GM23338 (cell line): ENCODE measurements at regions not wholly inside any gene's neighbourhood (a gene's known extent, or its start where the extent isn't known, plus 50 kb on each side); places are given as distances from the start of the nearest gene placed in this dataset.

Source experiments
- ATAC-seq: fragments of 200-7000 bp; cut with Tn5 transposase; 3 replicates; pipeline ENCODE4 v1.9.1; 2020
- DNase-seq: peaks from one replicate; pipeline ENCODE4 v3.0.0-alpha.2; 2015; ENCODE audit warnings: low spot score
- H2AFZ ChIP-seq: fragments of 200-600 bp; sonication (generic); 2 replicates; pipeline ENCODE4 v1.8.0; 2016; ENCODE audit warnings: antibody characterized with exemption, mild to moderate bottlenecking, moderate library complexity
- H3F3A ChIP-seq: fragments of 200-600 bp; sonication (generic); replicated peaks from 2 replicates; pipeline ENCODE4 v1.8.0; 2017; ENCODE audit warnings: antibody characterized with exemption, mixed run types, low read depth
- H3K27ac ChIP-seq: fragments of 200-600 bp; sonication (generic); 2 replicates; pipeline ENCODE4 v1.6.1; 2016; ENCODE audit warnings: low read depth
- H3K27me3 ChIP-seq: fragments of 200-600 bp; sonication (generic); 2 replicates; pipeline ENCODE4 v1.8.0; 2016; ENCODE audit warnings: mild to moderate bottlenecking, mixed run types, moderate library complexity; ENCODE audit not compliant: insufficient read depth
- H3K36me3 ChIP-seq: fragments of 200-600 bp; sonication (generic); 2 replicates; pipeline ENCODE4 v1.8.0; 2016; ENCODE audit warnings: mild to moderate bottlenecking; ENCODE audit not compliant: insufficient read depth
- H3K4me1 ChIP-seq: fragments of 200-600 bp; sonication (generic); 2 replicates; pipeline ENCODE4 v1.8.0; 2016; ENCODE audit warnings: mild to moderate bottlenecking, moderate library complexity; ENCODE audit not compliant: insufficient read depth
- H3K4me2 ChIP-seq: fragments of 200-600 bp; sonication (generic); 2 replicates; pipeline ENCODE4 v1.7.1; 2017; ENCODE audit warnings: mixed run types
- H3K4me3 ChIP-seq: fragments of 200-600 bp; sonication (generic); 2 replicates; pipeline ENCODE4 v1.6.1; 2016; ENCODE audit warnings: mixed run types
- H3K79me2 ChIP-seq: fragments of 200-600 bp; sonication (generic); replicated peaks from 2 replicates; pipeline ENCODE4 v1.8.0; 2017; ENCODE audit warnings: mild to moderate bottlenecking; ENCODE audit not compliant: insufficient read depth
- H3K9me2 ChIP-seq: fragments of 200-600 bp; sonication (generic); 2 replicates; pipeline ENCODE4 v1.8.0; 2017; ENCODE audit not compliant: insufficient read depth
- H4K20me1 ChIP-seq: fragments of 200-600 bp; sonication (generic); replicated peaks from 2 replicates; pipeline ENCODE4 v1.8.0; 2017; ENCODE audit warnings: mild to moderate bottlenecking; ENCODE audit not compliant: insufficient read depth
- H3K27ac Mint-ChIP-seq: 2 replicates; pipeline ENCODE4 v1.8.0; 2020; ENCODE audit warnings: inconsistent platforms, mild to moderate bottlenecking, moderate library complexity, mixed read lengths
- H3K27me3 Mint-ChIP-seq: 3 replicates; pipeline ENCODE4 v1.8.0; 2022; ENCODE audit warnings: low read depth, mild to moderate bottlenecking, moderate library complexity, mixed read lengths, inconsistent platforms; ENCODE audit not compliant: insufficient read depth, poor library complexity
- H3K36me3 Mint-ChIP-seq: 3 replicates; pipeline ENCODE4 v1.8.0; 2021; ENCODE audit warnings: low read depth, mild to moderate bottlenecking, inconsistent platforms, moderate library complexity, mixed read lengths
- H3K4me1 Mint-ChIP-seq: 3 replicates; pipeline ENCODE4 v1.8.0; 2020; ENCODE audit warnings: mild to moderate bottlenecking, inconsistent platforms, mixed read lengths
- H3K4me3 Mint-ChIP-seq: 3 replicates; pipeline ENCODE4 v1.8.0; 2021; ENCODE audit warnings: moderate library complexity, mild to moderate bottlenecking, inconsistent platforms, mixed read lengths
- H3K9me3 Mint-ChIP-seq: 3 replicates; pipeline ENCODE4 v1.8.0; 2020; ENCODE audit warnings: moderate library complexity, mild to moderate bottlenecking, inconsistent platforms, mixed read lengths
- JUNB ChIP-seq: IDR thresholded peaks from one replicate; pipeline ENCODE4 v1.6.1; 2016; ENCODE audit warnings: antibody characterized with exemption; ENCODE audit not compliant: unreplicated experiment
- STAT1 ChIP-seq: IDR thresholded peaks from one replicate; pipeline ENCODE4 v1.6.1; 2016; ENCODE audit warnings: antibody characterized with exemption; ENCODE audit not compliant: unreplicated experiment
- ZNF331 ChIP-seq: fragments of 250-450 bp; sonication (Bioruptor Pico); IDR thresholded peaks from 2 replicates; pipeline ENCODE4 v1.5.0; 2020; ENCODE audit warnings: low read depth, mild to moderate bottlenecking, moderate library complexity
- TF ChIP-seq, protein P1 (sequence below): IDR thresholded peaks from 2 replicates; pipeline ENCODE4 v1.6.1; 2016; ENCODE audit warnings: antibody characterized with exemption
- TF ChIP-seq, protein P2 (sequence below): fragments of 250-450 bp; sonication (Bioruptor Pico); IDR thresholded peaks from 2 replicates; pipeline ENCODE4 v1.5.0; 2020; ENCODE audit warnings: mild to moderate bottlenecking, moderate library complexity

DNA sequence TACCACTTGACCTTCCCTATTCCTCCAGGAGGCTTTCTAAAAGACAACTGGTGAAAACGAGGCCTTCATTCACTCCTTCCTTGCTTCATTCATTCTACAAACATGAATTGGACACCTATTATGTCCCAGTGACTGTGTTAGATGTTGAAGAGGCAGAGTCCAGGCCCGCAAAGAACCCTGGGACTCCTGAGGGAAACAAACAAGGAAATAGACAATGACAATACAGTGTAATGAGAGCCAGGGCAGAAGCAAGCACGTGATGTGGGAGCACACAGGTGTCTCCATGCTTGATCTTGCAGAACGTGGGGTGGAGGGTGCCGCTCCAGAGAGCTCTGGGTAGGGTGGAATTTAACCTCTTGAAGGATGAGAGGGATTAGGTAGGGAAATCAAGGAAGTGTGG, 137.6 kb upstream of the KLF3 start:
- no peaks in the 10 kb centered on the region for H3K27me3 ChIP-seq
- no peaks in the 10 kb centered on the region for H3K4me1 ChIP-seq
- no peak overlapping the region for H3K4me2 ChIP-seq
- no peaks in the 10 kb centered on the region; the same call in 2 of the 3 replicates for H3K36me3 Mint-ChIP-seq
- no peak overlapping the region for H3K4me3 ChIP-seq
- no peaks in the 10 kb centered on the region; the same call in 2 of the 3 replicates for H3K9me3 Mint-ChIP-seq
- no peaks in the 10 kb centered on the region for H4K20me1 ChIP-seq
- H3F3A ChIP-seq: no peaks in the 10 kb centered on the region
- H3K27ac Mint-ChIP-seq: no peak overlapping the region
- ATAC-seq: no peak
- H3K79me2 ChIP-seq: no peaks in the 10 kb centered on the region
- no peak for DNase-seq
- no peak overlapping the region for H2AFZ ChIP-seq
- H3K27ac ChIP-seq: no peak overlapping the region
- peaks cover 12% of the 10 kb centered on the region for H3K4me1 Mint-ChIP-seq
- no peak overlapping the region for H3K4me3 Mint-ChIP-seq
- H3K36me3 ChIP-seq: no peaks in the 10 kb centered on the region
- H3K9me2 ChIP-seq: peaks cover 5% of the 10 kb centered on the region
- TF ChIP-seq, protein P1, sequence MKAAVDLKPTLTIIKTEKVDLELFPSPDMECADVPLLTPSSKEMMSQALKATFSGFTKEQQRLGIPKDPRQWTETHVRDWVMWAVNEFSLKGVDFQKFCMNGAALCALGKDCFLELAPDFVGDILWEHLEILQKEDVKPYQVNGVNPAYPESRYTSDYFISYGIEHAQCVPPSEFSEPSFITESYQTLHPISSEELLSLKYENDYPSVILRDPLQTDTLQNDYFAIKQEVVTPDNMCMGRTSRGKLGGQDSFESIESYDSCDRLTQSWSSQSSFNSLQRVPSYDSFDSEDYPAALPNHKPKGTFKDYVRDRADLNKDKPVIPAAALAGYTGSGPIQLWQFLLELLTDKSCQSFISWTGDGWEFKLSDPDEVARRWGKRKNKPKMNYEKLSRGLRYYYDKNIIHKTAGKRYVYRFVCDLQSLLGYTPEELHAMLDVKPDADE: no peak
- TF ChIP-seq JUNB: no peak
- TF ChIP-seq STAT1: no peak
- TF ChIP-seq, protein P2, sequence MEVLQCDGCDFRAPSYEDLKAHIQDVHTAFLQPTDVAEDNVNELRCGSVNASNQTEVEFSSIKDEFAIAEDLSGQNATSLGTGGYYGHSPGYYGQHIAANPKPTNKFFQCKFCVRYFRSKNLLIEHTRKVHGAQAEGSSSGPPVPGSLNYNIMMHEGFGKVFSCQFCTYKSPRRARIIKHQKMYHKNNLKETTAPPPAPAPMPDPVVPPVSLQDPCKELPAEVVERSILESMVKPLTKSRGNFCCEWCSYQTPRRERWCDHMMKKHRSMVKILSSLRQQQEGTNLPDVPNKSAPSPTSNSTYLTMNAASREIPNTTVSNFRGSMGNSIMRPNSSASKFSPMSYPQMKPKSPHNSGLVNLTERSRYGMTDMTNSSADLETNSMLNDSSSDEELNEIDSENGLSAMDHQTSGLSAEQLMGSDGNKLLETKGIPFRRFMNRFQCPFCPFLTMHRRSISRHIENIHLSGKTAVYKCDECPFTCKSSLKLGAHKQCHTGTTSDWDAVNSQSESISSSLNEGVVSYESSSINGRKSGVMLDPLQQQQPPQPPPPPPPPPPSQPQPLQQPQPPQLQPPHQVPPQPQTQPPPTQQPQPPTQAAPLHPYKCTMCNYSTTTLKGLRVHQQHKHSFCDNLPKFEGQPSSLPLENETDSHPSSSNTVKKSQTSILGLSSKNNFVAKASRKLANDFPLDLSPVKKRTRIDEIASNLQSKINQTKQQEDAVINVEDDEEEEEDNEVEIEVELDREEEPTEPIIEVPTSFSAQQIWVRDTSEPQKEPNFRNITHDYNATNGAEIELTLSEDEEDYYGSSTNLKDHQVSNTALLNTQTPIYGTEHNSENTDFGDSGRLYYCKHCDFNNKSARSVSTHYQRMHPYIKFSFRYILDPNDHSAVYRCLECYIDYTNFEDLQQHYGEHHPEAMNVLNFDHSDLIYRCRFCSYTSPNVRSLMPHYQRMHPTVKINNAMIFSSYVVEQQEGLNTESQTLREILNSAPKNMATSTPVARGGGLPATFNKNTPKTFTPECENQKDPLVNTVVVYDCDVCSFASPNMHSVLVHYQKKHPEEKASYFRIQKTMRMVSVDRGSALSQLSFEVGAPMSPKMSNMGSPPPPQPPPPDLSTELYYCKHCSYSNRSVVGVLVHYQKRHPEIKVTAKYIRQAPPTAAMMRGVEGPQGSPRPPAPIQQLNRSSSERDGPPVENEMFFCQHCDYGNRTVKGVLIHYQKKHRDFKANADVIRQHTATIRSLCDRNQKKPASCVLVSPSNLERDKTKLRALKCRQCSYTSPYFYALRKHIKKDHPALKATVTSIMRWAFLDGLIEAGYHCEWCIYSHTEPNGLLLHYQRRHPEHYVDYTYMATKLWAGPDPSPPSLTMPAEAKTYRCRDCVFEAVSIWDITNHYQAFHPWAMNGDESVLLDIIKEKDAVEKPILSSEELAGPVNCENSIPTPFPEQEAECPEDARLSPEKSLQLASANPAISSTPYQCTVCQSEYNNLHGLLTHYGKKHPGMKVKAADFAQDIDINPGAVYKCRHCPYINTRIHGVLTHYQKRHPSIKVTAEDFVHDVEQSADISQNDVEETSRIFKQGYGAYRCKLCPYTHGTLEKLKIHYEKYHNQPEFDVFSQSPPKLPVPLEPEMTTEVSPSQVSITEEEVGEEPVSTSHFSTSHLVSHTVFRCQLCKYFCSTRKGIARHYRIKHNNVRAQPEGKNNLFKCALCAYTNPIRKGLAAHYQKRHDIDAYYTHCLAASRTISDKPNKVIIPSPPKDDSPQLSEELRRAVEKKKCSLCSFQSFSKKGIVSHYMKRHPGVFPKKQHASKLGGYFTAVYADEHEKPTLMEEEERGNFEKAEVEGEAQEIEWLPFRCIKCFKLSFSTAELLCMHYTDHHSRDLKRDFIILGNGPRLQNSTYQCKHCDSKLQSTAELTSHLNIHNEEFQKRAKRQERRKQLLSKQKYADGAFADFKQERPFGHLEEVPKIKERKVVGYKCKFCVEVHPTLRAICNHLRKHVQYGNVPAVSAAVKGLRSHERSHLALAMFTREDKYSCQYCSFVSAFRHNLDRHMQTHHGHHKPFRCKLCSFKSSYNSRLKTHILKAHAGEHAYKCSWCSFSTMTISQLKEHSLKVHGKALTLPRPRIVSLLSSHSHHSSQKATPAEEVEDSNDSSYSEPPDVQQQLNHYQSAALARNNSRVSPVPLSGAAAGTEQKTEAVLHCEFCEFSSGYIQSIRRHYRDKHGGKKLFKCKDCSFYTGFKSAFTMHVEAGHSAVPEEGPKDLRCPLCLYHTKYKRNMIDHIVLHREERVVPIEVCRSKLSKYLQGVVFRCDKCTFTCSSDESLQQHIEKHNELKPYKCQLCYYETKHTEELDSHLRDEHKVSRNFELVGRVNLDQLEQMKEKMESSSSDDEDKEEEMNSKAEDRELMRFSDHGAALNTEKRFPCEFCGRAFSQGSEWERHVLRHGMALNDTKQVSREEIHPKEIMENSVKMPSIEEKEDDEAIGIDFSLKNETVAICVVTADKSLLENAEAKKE: no peak
- TF ChIP-seq ZNF331: no peak
- no peaks in the 10 kb centered on the region for H3K27me3 Mint-ChIP-seq
